Uterus (tissue), 2 donors: ENCODE measurements at regions not wholly inside any gene's neighbourhood (a gene's known extent, or its start where the extent isn't known, plus 50 kb on each side); places are given as distances from the start of the nearest gene placed in this dataset.

Source experiments
- POLR2A ChIP-seq, 2 donors: fragments of 450-650 bp; IDR thresholded peaks; one replicate each; pipeline ENCODE4 v1.6.1; 2016; ENCODE audit warnings: antibody characterized with exemption in 2 of 2, mild to moderate bottlenecking in 1 of 2, moderate library complexity in 1 of 2
- TF ChIP-seq, protein P1 (sequence below), 4 experiments: fragments of 200-600 bp in 2 of 4; fragments of 450-650 bp in 2 of 4; sonication (generic) in 2 of 4; IDR thresholded peaks; one replicate each; pipeline ENCODE4 v1.5.1; 2016 to 2019; ENCODE audit warnings: antibody characterized with exemption in 4 of 4, mild to moderate bottlenecking in 2 of 4, moderate library complexity in 1 of 4

DNA sequence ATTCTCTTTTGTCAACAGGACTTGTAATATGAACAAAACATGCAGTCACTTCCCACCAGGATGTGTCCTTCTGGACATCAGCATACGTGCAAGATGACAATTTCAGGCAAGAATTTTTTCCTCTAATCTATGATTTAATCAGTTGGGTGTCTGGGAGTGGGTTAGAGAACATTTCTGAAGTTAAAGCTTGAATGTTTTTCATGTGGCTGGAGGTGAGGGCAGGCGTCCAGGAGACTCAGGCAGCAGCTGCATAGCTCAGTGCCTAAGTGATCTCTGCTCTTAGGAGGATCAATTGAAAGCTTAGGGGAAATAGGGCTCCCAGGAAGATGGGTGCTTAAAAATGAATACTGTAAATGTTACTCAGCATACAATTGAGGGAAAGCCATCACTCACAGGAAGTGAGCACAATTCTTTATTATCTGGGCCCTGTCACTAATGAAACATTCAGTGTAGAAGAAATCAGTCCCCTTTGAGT, 457.6 kb upstream of the KLF6 start:
- TF ChIP-seq, protein P1, sequence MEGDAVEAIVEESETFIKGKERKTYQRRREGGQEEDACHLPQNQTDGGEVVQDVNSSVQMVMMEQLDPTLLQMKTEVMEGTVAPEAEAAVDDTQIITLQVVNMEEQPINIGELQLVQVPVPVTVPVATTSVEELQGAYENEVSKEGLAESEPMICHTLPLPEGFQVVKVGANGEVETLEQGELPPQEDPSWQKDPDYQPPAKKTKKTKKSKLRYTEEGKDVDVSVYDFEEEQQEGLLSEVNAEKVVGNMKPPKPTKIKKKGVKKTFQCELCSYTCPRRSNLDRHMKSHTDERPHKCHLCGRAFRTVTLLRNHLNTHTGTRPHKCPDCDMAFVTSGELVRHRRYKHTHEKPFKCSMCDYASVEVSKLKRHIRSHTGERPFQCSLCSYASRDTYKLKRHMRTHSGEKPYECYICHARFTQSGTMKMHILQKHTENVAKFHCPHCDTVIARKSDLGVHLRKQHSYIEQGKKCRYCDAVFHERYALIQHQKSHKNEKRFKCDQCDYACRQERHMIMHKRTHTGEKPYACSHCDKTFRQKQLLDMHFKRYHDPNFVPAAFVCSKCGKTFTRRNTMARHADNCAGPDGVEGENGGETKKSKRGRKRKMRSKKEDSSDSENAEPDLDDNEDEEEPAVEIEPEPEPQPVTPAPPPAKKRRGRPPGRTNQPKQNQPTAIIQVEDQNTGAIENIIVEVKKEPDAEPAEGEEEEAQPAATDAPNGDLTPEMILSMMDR (IDR thresholded peaks at IDR 0.05) = no peak
- TF ChIP-seq POLR2A (IDR thresholded peaks at IDR 0.05) = no peak
